K562 (cell line): ENCODE measurements at regions not wholly inside any gene's neighbourhood (a gene's known extent, or its start where the extent isn't known, plus 50 kb on each side); places are given as distances from the start of the nearest gene placed in this dataset.
"Not testable (repeated sequence)": the region's sequence is repeated elsewhere in the genome, so short reads cannot be mapped to it uniquely, and the experiment has no call there.

ENCODE experiments used
- ATAC-seq: fragments of 200-7000 bp; cut with Tn5 transposase; 3 replicates; pipeline ENCODE4 v1.9.1; 2020; ENCODE audit warnings: moderate library complexity
- BruUV-seq: library from RNA; stranded (reverse); fragments of 400-500 nt; replicated peaks from 2 replicates; lab custom pipeline; 2021; lab: Mats Ljungman, UMichigan
- CTCF ChIA-PET: fragments of 300-600 bp; formaldehyde crosslinking; extraction: SDS; loops from one replicate; lab custom pipeline; 2021; ENCODE audit warnings: low intra/inter-chr PET ratio; lab: Yijun Ruan, JAX
- POLR2A ChIA-PET: fragments of 300-600, 350-650 bp; sonication (Branson Sonifier 250); formaldehyde crosslinking; extraction: SDS; loops from one replicate; lab custom pipeline; 2021; ENCODE audit warnings: antibody characterized with exemption, inconsistent platforms; lab: Yijun Ruan, JAX
- DNase-seq, 4 experiments: peaks; one replicate each; pipeline versions ENCODE4 v3.0.0 to v3.0.0-alpha.2; 2011 to 2018; ENCODE audit warnings: low spot score in 3 of 4, mixed read lengths in 3 of 4; ENCODE audit errors: extremely low read depth in 1 of 4
- FAIRE-seq: peaks from 2 replicates; lab custom pipeline; 2011; peaks lifted over from hg19 to GRCh38; lab: Jason Lieb, UNC
- H2AFZ ChIP-seq: 2 replicates; pipeline ENCODE4 v1.6.0; 2011; ENCODE audit warnings: low read depth, low read length, control low read depth, inconsistent platforms
- H3K27ac ChIP-seq: fragments of 200-600 bp; 3 replicates; pipeline ENCODE4 v1.8.0; 2011; ENCODE audit warnings: low read depth, mild to moderate bottlenecking, control low read depth, inconsistent platforms, low read length, moderate library complexity, mixed read lengths; ENCODE audit errors: extremely low read depth
- H3K27me3 ChIP-seq, 2 experiments: fragments of 300-600 bp in 1 of 2; 2 replicates in 1 of 2; 3 replicates in 1 of 2; pipeline versions ENCODE4 v1.6.0 to v1.8.0; 2011; ENCODE audit warnings: inconsistent platforms in 2 of 2, low read length in 2 of 2, mild to moderate bottlenecking in 1 of 2, mixed read lengths in 1 of 2, moderate library complexity in 1 of 2; ENCODE audit not compliant: control insufficient read depth in 2 of 2, insufficient read depth in 2 of 2
- H3K36me3 ChIP-seq: fragments of 300-600 bp; 3 replicates; pipeline ENCODE4 v1.8.0; 2011; ENCODE audit warnings: mild to moderate bottlenecking, low read length, inconsistent platforms; ENCODE audit not compliant: control insufficient read depth, insufficient read depth
- H3K4me1 ChIP-seq, 2 experiments: fragments of 200-600 bp in 1 of 2; replicated peaks in 1 of 2; 2 replicates in 1 of 2; 3 replicates in 1 of 2; pipeline versions ENCODE4 v1.5.1 to v1.8.0; 2011; ENCODE audit warnings: inconsistent platforms in 2 of 2, low read length in 2 of 2, mild to moderate bottlenecking in 1 of 2, mixed read lengths in 1 of 2, moderate library complexity in 1 of 2; ENCODE audit not compliant: control insufficient read depth in 2 of 2, insufficient read depth in 2 of 2
- H3K4me2 ChIP-seq: 2 replicates; pipeline ENCODE4 v1.6.1; 2011; ENCODE audit warnings: low read length, control low read depth, inconsistent platforms, mixed read lengths; ENCODE audit not compliant: insufficient read depth
- H3K4me3 ChIP-seq: fragments of 200-600 bp; sonication (generic), shearing (Covaris generic); 2 replicates; pipeline ENCODE4 v1.5.1; 2016; ENCODE audit warnings: control low read depth, inconsistent platforms
- H3K79me2 ChIP-seq: fragments of 200-600 bp; 3 replicates; pipeline ENCODE4 v1.8.0; 2011; ENCODE audit warnings: low read length, inconsistent platforms; ENCODE audit not compliant: control insufficient read depth, insufficient read depth
- H3K9ac ChIP-seq, 2 experiments: 2 replicates each; pipeline versions ENCODE4 v1.6.0 to v1.6.1; 2011; ENCODE audit warnings: low read depth in 2 of 2, low read length in 2 of 2, control low read depth in 1 of 2, inconsistent platforms in 1 of 2, mild to moderate bottlenecking in 1 of 2, mixed read lengths in 1 of 2; ENCODE audit not compliant: insufficient read depth in 1 of 2
- H3K9me1 ChIP-seq: one replicate; pipeline ENCODE4 v1.6.0; 2011; ENCODE audit warnings: inconsistent platforms, mild to moderate bottlenecking, low read length, moderate library complexity; ENCODE audit not compliant: control insufficient read depth, insufficient read depth
- H3K9me3 ChIP-seq: replicated peaks from 2 replicates; pipeline ENCODE4 v1.5.1; 2011; ENCODE audit warnings: low read depth, low read length, inconsistent platforms; ENCODE audit not compliant: control insufficient read depth, insufficient read depth
- H4K20me1 ChIP-seq: replicated peaks from 2 replicates; pipeline ENCODE4 v1.6.1; 2011; ENCODE audit warnings: low read length, inconsistent platforms, mixed read lengths; ENCODE audit not compliant: control insufficient read depth, insufficient read depth
- JUNB ChIP-seq: fragments of 450-650 bp; formaldehyde crosslinking; conservative IDR thresholded peaks from 2 replicates; pipeline ENCODE4 v1.4.0; 2020; ENCODE audit warnings: mild to moderate bottlenecking
- TAF15 ChIP-seq: fragments of 200-400 bp; formaldehyde crosslinking; IDR thresholded peaks from 2 replicates; pipeline ENCODE4 v1.6.1; 2017; ENCODE audit warnings: mild to moderate bottlenecking, low read depth, low read length, moderate library complexity
- ZNF707 ChIP-seq: fragments of 250-450 bp; sonication (Bioruptor Pico); conservative IDR thresholded peaks from 2 replicates; pipeline ENCODE4 v1.8.0; 2022; ENCODE audit warnings: inconsistent platforms, mild to moderate bottlenecking, moderate library complexity
- WGBS: fragments of 100-300 bp; shearing (Covaris generic); methylation state at CpG from one replicate; pipeline ENCODE4 v1.1.6; 2016; ENCODE audit warnings: low coverage, mixed read lengths; ENCODE audit not compliant: insufficient coverage; ENCODE audit errors: missing lambda C conversion rate; 5-methylcytosine and 5-hydroxymethylcytosine counted together
- in situ Hi-C: fragments of 300-500 bp; cut with MboI; formaldehyde crosslinking; loops from 4 replicates; pipeline ENCODE4 v1.15.0; 2018; ENCODE audit warnings: inconsistent platforms, mixed read lengths
- intact Hi-C: fragments of 100-400 bp; cut with micrococcal nuclease; formaldehyde crosslinking; loops from 2 replicates; pipeline ENCODE4 v1.14.2; 2022
- TF ChIP-seq, protein P1 (sequence below): fragments of 450-650 bp; IDR thresholded peaks from one replicate; pipeline ENCODE4 v1.6.1; 2018; ENCODE audit warnings: mild to moderate bottlenecking, moderate library complexity; ENCODE audit not compliant: partially characterized antibody

DNA sequence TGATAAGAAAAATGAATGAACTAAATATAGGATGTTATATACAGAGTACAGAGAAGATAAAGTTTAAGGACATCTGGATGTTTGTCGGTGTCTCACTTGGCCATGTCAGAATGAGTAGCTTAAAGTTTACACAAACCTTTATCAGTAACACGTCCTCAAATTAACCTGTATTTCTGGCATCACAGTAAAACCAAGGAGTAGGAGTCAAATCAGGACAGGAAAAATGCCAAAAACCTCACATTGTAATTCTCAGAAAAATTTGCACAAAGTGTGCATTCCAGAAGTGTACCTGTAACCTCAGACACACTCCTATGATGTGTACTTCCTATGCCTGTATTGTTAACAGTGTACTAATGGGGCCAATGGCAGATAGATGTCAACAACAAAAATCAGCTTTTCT lies 139.3 kb downstream of the SMC2 start:
- TF ChIP-seq ZNF707 (CRISPR knock-in tag) (no peak), TAF15 (no peak), JUNB (CRISPR knock-in tag) (no peak)
- TF ChIP-seq, protein P1, sequence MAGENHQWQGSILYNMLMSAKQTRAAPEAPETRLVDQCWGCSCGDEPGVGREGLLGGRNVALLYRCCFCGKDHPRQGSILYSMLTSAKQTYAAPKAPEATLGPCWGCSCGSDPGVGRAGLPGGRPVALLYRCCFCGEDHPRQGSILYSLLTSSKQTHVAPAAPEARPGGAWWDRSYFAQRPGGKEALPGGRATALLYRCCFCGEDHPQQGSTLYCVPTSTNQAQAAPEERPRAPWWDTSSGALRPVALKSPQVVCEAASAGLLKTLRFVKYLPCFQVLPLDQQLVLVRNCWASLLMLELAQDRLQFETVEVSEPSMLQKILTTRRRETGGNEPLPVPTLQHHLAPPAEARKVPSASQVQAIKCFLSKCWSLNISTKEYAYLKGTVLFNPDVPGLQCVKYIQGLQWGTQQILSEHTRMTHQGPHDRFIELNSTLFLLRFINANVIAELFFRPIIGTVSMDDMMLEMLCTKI = no peak
- no peak overlapping the region for H2AFZ ChIP-seq
- no peaks in the 10 kb centered on the region for H3K79me2 ChIP-seq
- no peaks in the 10 kb centered on the region for H3K27me3 ChIP-seq
- no peak overlapping the region for H3K4me2 ChIP-seq
- POLR2A ChIA-PET = no interaction called here
- no peak overlapping the region for H3K27ac ChIP-seq
- ATAC-seq = no peak
- no peak overlapping the region for H3K9ac ChIP-seq
- no peaks in the 10 kb centered on the region for H3K4me1 ChIP-seq
- no peaks in the 10 kb centered on the region for H3K9me3 ChIP-seq
- no peaks in the 10 kb centered on the region for H3K9me1 ChIP-seq
- in situ Hi-C loops (no loop called here), intact Hi-C loops (no loop called here)
- CTCF ChIA-PET = no interaction called here
- no peaks in the 10 kb centered on the region for H3K36me3 ChIP-seq
- WGBS = 4% methylated on average over 2 of the region's 2 CpGs
- no peak overlapping the region for H3K4me3 ChIP-seq
- H4K20me1 ChIP-seq = no peaks in the 10 kb centered on the region
- no peak for DNase-seq
- no TSS peak for BruUV-seq
- no peak for FAIRE-seq

GRCh38 chr9:104234632-104235337 lies 140.7 kb downstream of the SMC2 start:
- in situ Hi-C loops, DNase-seq, H3K36me3 ChIP-seq, FAIRE-seq, H3K27me3 ChIP-seq, H3K4me1 ChIP-seq, H3K4me2 ChIP-seq, H3K9me3 ChIP-seq, POLR2A ChIA-PET, intact Hi-C loops, H2AFZ ChIP-seq, CTCF ChIA-PET, H3K27ac ChIP-seq, BruUV-seq, H3K9ac ChIP-seq, H3K79me2 ChIP-seq, H4K20me1 ChIP-seq, H3K9me1 ChIP-seq, ATAC-seq, H3K4me3 ChIP-seq: not testable (repeated sequence)
- WGBS = 3% methylated on average over 26 of the region's 45 CpGs

DNA sequence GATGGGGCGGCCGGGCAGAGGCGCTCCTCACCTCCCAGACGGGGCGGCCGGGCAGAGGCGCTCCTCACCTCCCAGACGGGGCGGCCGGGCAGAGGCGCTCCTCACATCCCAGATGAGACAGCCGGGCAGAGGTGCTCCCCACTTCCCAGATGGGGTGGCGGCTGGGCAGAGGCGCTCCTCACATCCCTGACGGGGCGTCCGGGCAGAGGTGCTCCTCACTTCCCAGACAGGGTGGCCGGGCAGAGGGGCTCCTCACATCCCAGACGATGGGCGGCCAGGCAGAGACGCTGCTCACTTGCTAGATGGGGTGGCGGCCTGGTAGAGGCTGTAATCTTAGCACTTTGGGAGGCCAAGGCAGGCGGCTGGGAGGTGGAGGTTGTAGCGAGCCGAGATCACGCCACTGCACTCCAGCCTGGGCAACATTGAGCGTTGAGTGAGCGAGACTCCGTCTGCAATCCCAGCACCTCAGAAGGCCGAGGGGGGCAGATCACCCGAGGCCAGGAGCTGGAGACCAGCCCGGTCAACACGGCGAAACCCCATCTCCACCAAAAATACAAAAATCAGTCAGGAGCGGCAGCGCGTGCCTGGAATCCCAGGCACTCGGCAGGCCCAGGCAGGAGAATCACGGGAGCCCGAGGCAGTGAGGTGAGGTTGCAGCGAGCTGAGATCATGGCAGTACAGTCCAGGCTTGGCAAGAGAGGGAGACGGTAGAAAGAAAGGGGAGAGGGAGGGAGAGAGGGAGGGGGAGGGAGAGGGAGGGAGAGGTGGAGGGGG lies 141.4 kb downstream of the SMC2 start:
- BruUV-seq, H3K79me2 ChIP-seq, H3K36me3 ChIP-seq, in situ Hi-C loops, H3K4me1 ChIP-seq, FAIRE-seq, H3K9ac ChIP-seq, H3K9me3 ChIP-seq, ATAC-seq, H3K27me3 ChIP-seq, DNase-seq, H3K9me1 ChIP-seq, H3K4me3 ChIP-seq, H4K20me1 ChIP-seq, H2AFZ ChIP-seq, CTCF ChIA-PET, intact Hi-C loops, POLR2A ChIA-PET, H3K27ac ChIP-seq, H3K4me2 ChIP-seq: not testable (repeated sequence)
- WGBS = 16% methylated on average over 19 of the region's 42 CpGs
